Mucosa of gallbladder (tissue), 1 donor: ENCODE measurements at regions not wholly inside any gene's neighbourhood (a gene's known extent, or its start where the extent isn't known, plus 50 kb on each side); places are given as distances from the start of the nearest gene placed in this dataset.
A peak's percentile ranks its signal among the peaks of the same experiment; 100 is the strongest.
"Not testable (repeated sequence)": the region's sequence is repeated elsewhere in the genome, so short reads cannot be mapped to it uniquely, and the experiment has no call there.

Experiments used
- DNase-seq: peaks from one replicate; pipeline ENCODE4 v3.0.0-alpha.2; 2020; ENCODE audit warnings: low spot score
- donor health status: DM: no; HTN: no; CAD: no.

GRCh38 chr6:144359783-144360182, 74.6 kb downstream of the UTRN start:
- no peak for DNase-seq

GRCh38 chr6:144360401-144360800, 75.3 kb downstream of the UTRN start:
- no peak for DNase-seq

GRCh38 chr6:144361016-144361415, 75.9 kb downstream of the UTRN start:
- no peak for DNase-seq

- DNase-seq: no peak
Observed at GRCh38 chr6:144362042-144363018, 77.2 kb downstream of the UTRN start.

GRCh38 chr6:144364208-144364720, 79.1 kb downstream of the UTRN start:
- DNase-seq: no peak

GRCh38 chr6:144364782-144365181, 79.6 kb downstream of the UTRN start:
- no peak for DNase-seq

- no peak for DNase-seq
Observed at GRCh38 chr6:144365271-144365670, 80.1 kb downstream of the UTRN start.

GRCh38 chr6:144369696-144370095, 84.6 kb downstream of the UTRN start:
- not testable (repeated sequence) for DNase-seq

GRCh38 chr6:144372116-144372515, 87.0 kb downstream of the UTRN start:
- DNase-seq: no peak

GRCh38 chr6:144372611-144373594, 87.8 kb downstream of the UTRN start:
- no peak for DNase-seq

GRCh38 chr6:144374525-144374924, 89.4 kb downstream of the UTRN start:
- not testable (repeated sequence) for DNase-seq

- no peak for DNase-seq
Observed at GRCh38 chr6:144377586-144378210, 92.6 kb downstream of the UTRN start.

GRCh38 chr6:144378437-144378836, 93.3 kb downstream of the UTRN start:
- no peak for DNase-seq

- DNase-seq: no peak
Observed at GRCh38 chr6:144379356-144379755, 94.2 kb downstream of the UTRN start.

- not testable (repeated sequence) for DNase-seq
Observed at GRCh38 chr6:144381499-144381898, 96.4 kb downstream of the UTRN start.

- DNase-seq: peak; percentile 43
Observed at GRCh38 chr6:144383336-144383735, 98.2 kb downstream of the UTRN start.

- no peak for DNase-seq
Observed at GRCh38 chr6:144384427-144384826, 99.3 kb downstream of the UTRN start.

- not testable (repeated sequence) for DNase-seq
Observed at GRCh38 chr6:144389474-144389873, 104.3 kb downstream of the UTRN start.

- DNase-seq: no peak
Observed at GRCh38 chr6:144390202-144390601, 105.1 kb downstream of the UTRN start.

- DNase-seq: no peak
Observed at GRCh38 chr6:144390886-144391285, 105.8 kb downstream of the UTRN start.

- no peak for DNase-seq
Observed at GRCh38 chr6:144392536-144392935, 107.4 kb downstream of the UTRN start.

- DNase-seq: no peak
Observed at GRCh38 chr6:144394210-144394609, 109.1 kb downstream of the UTRN start.
